HCT116 (cell line): ENCODE measurements at regions not wholly inside any gene's neighbourhood (a gene's known extent, or its start where the extent isn't known, plus 50 kb on each side); places are given as distances from the start of the nearest gene placed in this dataset.

Experiments used
- CEBPB ChIP-seq: IDR thresholded peaks from 2 replicates; pipeline ENCODE4 v1.6.1; 2012; ENCODE audit warnings: low read depth
- EZH2phosphoT487 ChIP-seq: fragments of 200-600 bp; IDR thresholded peaks from 2 replicates; pipeline ENCODE4 v1.6.1; 2018; ENCODE audit warnings: antibody characterized with exemption, borderline replicate concordance
- MAX ChIP-seq: IDR thresholded peaks from 2 replicates; pipeline ENCODE4 v1.6.1; 2012
- POLR2A ChIP-seq: IDR thresholded peaks from 2 replicates; pipeline ENCODE4 v1.7.0; 2011; ENCODE audit warnings: borderline replicate concordance; ENCODE audit not compliant: insufficient read depth, insufficient read length; ENCODE audit errors: extremely low read depth
- POLR2AphosphoS5 ChIP-seq: IDR thresholded peaks from 2 replicates; pipeline ENCODE4 v1.6.1; 2011; ENCODE audit warnings: mild to moderate bottlenecking, low read depth, low read length, moderate library complexity
- SIN3A ChIP-seq: IDR thresholded peaks from 2 replicates; pipeline ENCODE4 v1.6.1; 2012; ENCODE audit warnings: low read depth
- ZFX ChIP-seq: fragments of 450-650 bp; IDR thresholded peaks from 2 replicates; pipeline ENCODE4 v1.6.1; 2017
- ZNF274 ChIP-seq: fragments of 200-500 bp; sonication (Bioruptor generic); IDR thresholded peaks from 2 replicates; pipeline ENCODE4 v1.6.1; 2014; ENCODE audit warnings: mild to moderate bottlenecking, low read depth, low read length, inconsistent platforms
- TF ChIP-seq, protein P1 (sequence below), 3 experiments: fragments of 200-600 bp in 1 of 3; sonication (generic) in 1 of 3; IDR thresholded peaks in 2 of 3; conservative IDR thresholded peaks in 1 of 3; 2 replicates each; pipeline ENCODE4 v1.5.1; 2012 to 2017; ENCODE audit warnings: low read depth in 2 of 3, low read length in 2 of 3, antibody characterized with exemption in 1 of 3, borderline replicate concordance in 1 of 3, control low read depth in 1 of 3, mild to moderate bottlenecking in 1 of 3, mixed read lengths in 1 of 3, mixed run types in 1 of 3, moderate library complexity in 1 of 3; ENCODE audit not compliant: insufficient read depth in 1 of 3

- TF ChIP-seq, protein P1, sequence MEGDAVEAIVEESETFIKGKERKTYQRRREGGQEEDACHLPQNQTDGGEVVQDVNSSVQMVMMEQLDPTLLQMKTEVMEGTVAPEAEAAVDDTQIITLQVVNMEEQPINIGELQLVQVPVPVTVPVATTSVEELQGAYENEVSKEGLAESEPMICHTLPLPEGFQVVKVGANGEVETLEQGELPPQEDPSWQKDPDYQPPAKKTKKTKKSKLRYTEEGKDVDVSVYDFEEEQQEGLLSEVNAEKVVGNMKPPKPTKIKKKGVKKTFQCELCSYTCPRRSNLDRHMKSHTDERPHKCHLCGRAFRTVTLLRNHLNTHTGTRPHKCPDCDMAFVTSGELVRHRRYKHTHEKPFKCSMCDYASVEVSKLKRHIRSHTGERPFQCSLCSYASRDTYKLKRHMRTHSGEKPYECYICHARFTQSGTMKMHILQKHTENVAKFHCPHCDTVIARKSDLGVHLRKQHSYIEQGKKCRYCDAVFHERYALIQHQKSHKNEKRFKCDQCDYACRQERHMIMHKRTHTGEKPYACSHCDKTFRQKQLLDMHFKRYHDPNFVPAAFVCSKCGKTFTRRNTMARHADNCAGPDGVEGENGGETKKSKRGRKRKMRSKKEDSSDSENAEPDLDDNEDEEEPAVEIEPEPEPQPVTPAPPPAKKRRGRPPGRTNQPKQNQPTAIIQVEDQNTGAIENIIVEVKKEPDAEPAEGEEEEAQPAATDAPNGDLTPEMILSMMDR (IDR thresholded peaks at IDR 0.05 in 2 of 3, conservative IDR thresholded peaks at IDR 0.05 in 1 of 3; ENCODE audit: borderline replicate concordance in 1 of 3, insufficient read depth in 1 of 3, low read depth in 2 of 3, low read length in 2 of 3): no peak
- TF ChIP-seq ZFX (no peak), POLR2A (no peak), POLR2AphosphoS5 (no peak), CEBPB (no peak), MAX (no peak), SIN3A (no peak), EZH2phosphoT487 (no peak), ZNF274 (no peak)
These were observed 469.2 kb downstream of the COG6 start for GRCh38 chr13:40124633-40125015.
